Ascending aorta (tissue), 2 donors: ENCODE measurements at regions not wholly inside any gene's neighbourhood (a gene's known extent, or its start where the extent isn't known, plus 50 kb on each side); places are given as distances from the start of the nearest gene placed in this dataset.

ENCODE experiments used
- DNase-seq, 2 donors: peaks; one replicate each; pipeline ENCODE4 v3.0.0-alpha.2; 2019; ENCODE audit warnings: low spot score in 2 of 2
- H3K27ac ChIP-seq, 2 donors: fragments of 200-600 bp; sonication (generic); one replicate each; pipeline ENCODE4 v1.5.1; 2016 to 2017; ENCODE audit warnings: mild to moderate bottlenecking in 1 of 2
- H3K27me3 ChIP-seq: fragments of 200-600 bp; sonication (generic); one replicate; pipeline ENCODE4 v1.5.1; 2017
- H3K36me3 ChIP-seq, 2 donors: fragments of 200-600 bp; sonication (generic); one replicate each; pipeline ENCODE4 v1.5.1; 2016
- H3K4me1 ChIP-seq, 2 donors: fragments of 200-600 bp; sonication (generic); one replicate each; pipeline ENCODE4 v1.5.1; 2016 to 2017; ENCODE audit warnings: mild to moderate bottlenecking in 1 of 2
- H3K4me3 ChIP-seq, 2 donors: fragments of 200-600 bp; sonication (generic); one replicate each; pipeline ENCODE4 v1.5.1; 2016 to 2017; ENCODE audit warnings: mild to moderate bottlenecking in 1 of 2
- H3K9me3 ChIP-seq, 2 donors: fragments of 200-600 bp; sonication (generic); one replicate each; pipeline ENCODE4 v1.5.1; 2016
- CTCF ChIP-seq, 3 experiments: fragments of 200-600 bp in 2 of 3; fragments of 450-650 bp in 1 of 3; sonication (generic) in 2 of 3; IDR thresholded peaks; one replicate each; pipeline ENCODE4 v1.5.1; 2016 to 2019; ENCODE audit warnings: antibody characterized with exemption in 3 of 3, mild to moderate bottlenecking in 1 of 3, moderate library complexity in 1 of 3
- intact Hi-C: fragments of 100-400 bp; cut with DNase I; formaldehyde crosslinking; loops from one replicate; pipeline ENCODE4 v1.15.1; 2023

GRCh38 chr1:58090640-58091039, 455.9 kb downstream of the OMA1 start:
- Histone ChIP-seq H3K4me1 (no peaks in the 10 kb centered on the region), H3K36me3 (no peaks in the 10 kb centered on the region), H3K27me3 (no peaks in the 10 kb centered on the region), H3K4me3 (no peak overlapping the region), H3K9me3 (no peaks in the 10 kb centered on the region), H3K27ac (no peak overlapping the region)
- DNase-seq = no peak
- intact Hi-C loops = no loop called here
- no peak for TF ChIP-seq CTCF (IDR thresholded peaks at IDR 0.05)

GRCh38 chr1:58089898-58090534, 456.5 kb downstream of the OMA1 start:
- intact Hi-C loops = no loop called here

GRCh38 chr1:58084266-58084665, 462.3 kb downstream of the OMA1 start:
- no peaks in the 10 kb centered on the region for H3K9me3 ChIP-seq
- no peak for TF ChIP-seq CTCF (IDR thresholded peaks at IDR 0.05)
- intact Hi-C loops = no loop called here

More at GRCh38 chr1:58089898-58090534, 456.5 kb downstream of the OMA1 start:
- H3K36me3 ChIP-seq = no peaks in the 10 kb centered on the region
- no peak for TF ChIP-seq CTCF (IDR thresholded peaks at IDR 0.05)
- H3K9me3 ChIP-seq = no peaks in the 10 kb centered on the region
- H3K4me3 ChIP-seq = no peak overlapping the region
- DNase-seq = no peak
- H3K4me1 ChIP-seq = no peaks in the 10 kb centered on the region
- H3K27ac ChIP-seq = no peak overlapping the region
- H3K27me3 ChIP-seq = no peaks in the 10 kb centered on the region

GRCh38 chr1:58082596-58082995, 463.9 kb downstream of the OMA1 start:
- no peaks in the 10 kb centered on the region for H3K9me3 ChIP-seq
- DNase-seq = no peak
- no peaks in the 10 kb centered on the region for H3K27me3 ChIP-seq
- H3K36me3 ChIP-seq = no peaks in the 10 kb centered on the region
- intact Hi-C loops = no loop called here
- H3K4me3 ChIP-seq = no peak overlapping the region
- H3K27ac ChIP-seq = no peak overlapping the region
- no peak for TF ChIP-seq CTCF (IDR thresholded peaks at IDR 0.05)
- H3K4me1 ChIP-seq = no peaks in the 10 kb centered on the region

More at GRCh38 chr1:58084266-58084665, 462.3 kb downstream of the OMA1 start:
- no peaks in the 10 kb centered on the region for H3K27me3 ChIP-seq
- no peaks in the 10 kb centered on the region for H3K4me1 ChIP-seq
- no peak overlapping the region for H3K27ac ChIP-seq
- no peak overlapping the region for H3K4me3 ChIP-seq
- H3K36me3 ChIP-seq = no peaks in the 10 kb centered on the region
- DNase-seq = no peak

GRCh38 chr1:58076258-58076657, 470.3 kb downstream of the OMA1 start:
- no peaks in the 10 kb centered on the region for H3K27me3 ChIP-seq
- DNase-seq = no peak
- H3K9me3 ChIP-seq = no peaks in the 10 kb centered on the region
- no peak overlapping the region for H3K27ac ChIP-seq
- TF ChIP-seq CTCF (IDR thresholded peaks at IDR 0.05) = no peak
- no peaks in the 10 kb centered on the region for H3K4me1 ChIP-seq
- intact Hi-C loops = no loop called here
- H3K4me3 ChIP-seq = no peak overlapping the region
- no peaks in the 10 kb centered on the region for H3K36me3 ChIP-seq

- no peaks in the 10 kb centered on the region for H3K27me3 ChIP-seq
- DNase-seq = no peak
- TF ChIP-seq CTCF (IDR thresholded peaks at IDR 0.05) = no peak
- no peak overlapping the region for H3K27ac ChIP-seq
- no peaks in the 10 kb centered on the region for H3K9me3 ChIP-seq
- no peaks in the 10 kb centered on the region for H3K36me3 ChIP-seq
- H3K4me1 ChIP-seq = no peaks in the 10 kb centered on the region
- no peak overlapping the region for H3K4me3 ChIP-seq
- intact Hi-C loops = no loop called here
Measured at GRCh38 chr1:58075188-58075578, 471.3 kb downstream of the OMA1 start.
